SK-N-SH (cell line): ENCODE measurements at regions not wholly inside any gene's neighbourhood (a gene's known extent, or its start where the extent isn't known, plus 50 kb on each side); places are given as distances from the start of the nearest gene placed in this dataset.

ENCODE experiments used
- CTCF ChIA-PET: fragments of 300-600, 350-600 bp; formaldehyde crosslinking; extraction: SDS; loops from one replicate; lab custom pipeline; 2021; lab: Yijun Ruan, JAX
- POLR2A ChIA-PET: fragments of 350-600 bp; sonication (Branson Sonifier 250); formaldehyde crosslinking; extraction: SDS; loops from one replicate; lab custom pipeline; 2020; ENCODE audit warnings: antibody characterized with exemption, inconsistent platforms; lab: Yijun Ruan, JAX
- DNase-seq: peaks from one replicate; pipeline ENCODE4 v3.0.0; 2012
- H2AFZ ChIP-seq: fragments of 200-600 bp; sonication (generic); 2 replicates; pipeline ENCODE4 v1.8.1; 2016; ENCODE audit warnings: antibody characterized with exemption, mild to moderate bottlenecking, low read depth
- H3F3A ChIP-seq: fragments of 200-600 bp; sonication (generic); replicated peaks from 2 replicates; pipeline ENCODE3; 2016; ENCODE audit warnings: antibody characterized with exemption, mild to moderate bottlenecking; ENCODE audit not compliant: insufficient read depth
- H3K27ac ChIP-seq, 2 experiments: fragments of 200-500 bp in 1 of 2; fragments of 200-600 bp in 1 of 2; sonication (Bioruptor generic) in 1 of 2; sonication (generic), shearing (Covaris generic) in 1 of 2; 2 replicates each; pipeline versions ENCODE4 v1.5.1 to v1.6.1; 2014 to 2016; ENCODE audit warnings: low read depth in 2 of 2, inconsistent platforms in 1 of 2, low read length in 1 of 2, mild to moderate bottlenecking in 1 of 2, mixed read lengths in 1 of 2
- H3K27me3 ChIP-seq: fragments of 200-600 bp; sonication (generic), shearing (Covaris generic); 2 replicates; pipeline ENCODE4 v1.6.1; 2016; ENCODE audit warnings: mixed run types; ENCODE audit not compliant: insufficient read depth
- H3K36me3 ChIP-seq, 2 experiments: fragments of 200-500 bp in 1 of 2; fragments of 200-600 bp in 1 of 2; sonication (Bioruptor generic) in 1 of 2; sonication (generic) in 1 of 2; replicated peaks in 1 of 2; 2 replicates each; pipeline versions ENCODE3 to v1.5.1; 2014 to 2016; ENCODE audit warnings: low read length in 1 of 2, mild to moderate bottlenecking in 1 of 2; ENCODE audit not compliant: insufficient read depth in 2 of 2, control insufficient read depth in 1 of 2
- H3K4me1 ChIP-seq, 2 experiments: fragments of 200-500 bp in 1 of 2; fragments of 200-600 bp in 1 of 2; sonication (Bioruptor generic) in 1 of 2; sonication (generic), shearing (Covaris generic) in 1 of 2; 2 replicates each; pipeline versions ENCODE4 v1.5.1 to v1.6.1; 2014 to 2016; ENCODE audit warnings: low read depth in 1 of 2, low read length in 1 of 2, mixed run types in 1 of 2; ENCODE audit not compliant: insufficient read depth in 2 of 2, control insufficient read depth in 1 of 2
- H3K4me2 ChIP-seq: fragments of 200-600 bp; sonication (generic), shearing (Covaris generic); 2 replicates; pipeline ENCODE4 v1.6.1; 2017; ENCODE audit warnings: mixed run types
- H3K4me3 ChIP-seq, 2 experiments: fragments of 200-500 bp in 1 of 2; fragments of 200-600 bp in 1 of 2; sonication (Bioruptor generic) in 1 of 2; sonication (generic), shearing (Covaris generic) in 1 of 2; 2 replicates each; pipeline versions ENCODE4 v1.5.1 to v1.8.1; 2014 to 2016; ENCODE audit warnings: low read depth in 2 of 2, inconsistent platforms in 1 of 2, low read length in 1 of 2, mild to moderate bottlenecking in 1 of 2, mixed read lengths in 1 of 2, moderate library complexity in 1 of 2
- H3K79me2 ChIP-seq: fragments of 200-600 bp; sonication (generic); 2 replicates; pipeline ENCODE4 v1.8.1; 2017; ENCODE audit warnings: mild to moderate bottlenecking; ENCODE audit not compliant: insufficient read depth
- H3K9ac ChIP-seq: fragments of 200-600 bp; sonication (generic); 2 replicates; pipeline ENCODE4 v1.6.1; 2017; ENCODE audit warnings: mixed run types
- H3K9me2 ChIP-seq: fragments of 200-600 bp; sonication (generic); 2 replicates; pipeline ENCODE4 v1.6.1; 2017; ENCODE audit warnings: mixed run types
- H3K9me3 ChIP-seq: fragments of 200-600 bp; sonication (generic); 2 replicates; pipeline ENCODE4 v1.6.1; 2017; ENCODE audit warnings: mixed run types, mild to moderate bottlenecking, moderate library complexity
- H4K20me1 ChIP-seq: fragments of 200-600 bp; sonication (generic); 2 replicates; pipeline ENCODE4 v1.6.1; 2017; ENCODE audit warnings: mild to moderate bottlenecking, mixed run types; ENCODE audit not compliant: insufficient read depth
- CHD2 ChIP-seq: fragments of 150-350 bp; IDR thresholded peaks from 2 replicates; pipeline ENCODE4 v1.6.1; 2018; ENCODE audit warnings: low read length; ENCODE audit not compliant: partially characterized antibody
- CTCF ChIP-seq: fragments of 200-600 bp; sonication (generic); IDR thresholded peaks from 2 replicates; pipeline ENCODE4 v1.6.1; 2017; ENCODE audit warnings: antibody characterized with exemption, mild to moderate bottlenecking, moderate library complexity
- EP300 ChIP-seq, 2 experiments: IDR thresholded peaks; 2 replicates each; pipeline versions ENCODE4 v1.4.0 to v1.6.1; 2012; ENCODE audit warnings: borderline replicate concordance in 1 of 2, low read depth in 1 of 2, low read length in 1 of 2
- EZH2phosphoT487 ChIP-seq: fragments of 200-600 bp; sonication (generic); IDR thresholded peaks from 2 replicates; pipeline ENCODE4 v1.6.1; 2017; ENCODE audit warnings: low read depth, mixed run types, mild to moderate bottlenecking, antibody characterized with exemption, moderate library complexity, borderline replicate concordance
- FOXJ3 ChIP-seq: sonication (generic); formaldehyde crosslinking; IDR thresholded peaks from 2 replicates; pipeline ENCODE4 v1.5.1; 2020; ENCODE audit warnings: mild to moderate bottlenecking, missing genetic modification reagents
- GABPA ChIP-seq: IDR thresholded peaks from 2 replicates; pipeline ENCODE4 v1.4.0; 2012; ENCODE audit warnings: low read depth, mild to moderate bottlenecking
- GATA2 ChIP-seq: sonication (generic); formaldehyde crosslinking; IDR thresholded peaks from 2 replicates; pipeline ENCODE4 v1.5.0; 2020; ENCODE audit warnings: mild to moderate bottlenecking, missing genetic modification reagents
- MEF2A ChIP-seq: IDR thresholded peaks from 2 replicates; pipeline ENCODE4 v1.4.0; 2012; ENCODE audit warnings: low read depth, borderline replicate concordance
- NFIC ChIP-seq: IDR thresholded peaks from 2 replicates; pipeline ENCODE4 v1.4.0; 2012; ENCODE audit warnings: borderline replicate concordance
- RAD21 ChIP-seq: IDR thresholded peaks from 2 replicates; pipeline ENCODE4 v1.6.1; 2012; ENCODE audit warnings: mild to moderate bottlenecking, low read length
- SIN3A ChIP-seq: IDR thresholded peaks from 2 replicates; pipeline ENCODE4 v1.6.1; 2012; ENCODE audit warnings: low read depth, mild to moderate bottlenecking, low read length, moderate library complexity, borderline replicate concordance
- SMC3 ChIP-seq: IDR thresholded peaks from 2 replicates; pipeline ENCODE4 v1.6.1; 2012; ENCODE audit warnings: low read depth, low read length, improper control_type of control experiment
- WGBS: methylation state at CpG from one replicate; pipeline ENCODE4 v1.1.6; 2017; ENCODE audit warnings: low lambda C conversion rate; 5-methylcytosine and 5-hydroxymethylcytosine counted together

GRCh38 chr22:27217154-27217553 lies 559.8 kb downstream of the MIAT start:
- H3K9me2 ChIP-seq = no peaks in the 10 kb centered on the region
- H3K79me2 ChIP-seq = no peaks in the 10 kb centered on the region
- H3K4me2 ChIP-seq = no peak overlapping the region
- ChIA-PET POLR2A (interaction anchor here (1.0 kb wide), 1 partner anchor 22 kb away, joined by 4 read pairs; no protein-coding TSS in a partner anchor), CTCF (no interaction called here)
- H3F3A ChIP-seq = peaks cover 4% of the 10 kb centered on the region
- H3K9ac ChIP-seq = no peak overlapping the region
- WGBS = 36% methylated on average over 3 of the region's 3 CpGs
- H3K27me3 ChIP-seq = no peaks in the 10 kb centered on the region
- no peaks in the 10 kb centered on the region for H3K36me3 ChIP-seq
- no peak for TF ChIP-seq SIN3A
- TF ChIP-seq GATA2 (CRISPR knock-in tag) = peak; percentile 30; the same call in 1 of the 2 replicates
- no peak for TF ChIP-seq SMC3
- TF ChIP-seq NFIC = no peak
- no peak for TF ChIP-seq GABPA
- no peak for TF ChIP-seq MEF2A
- peak in 1 of 2 experiments; percentile 32; a peak in 1 of 4 replicates for TF ChIP-seq EP300 (IDR thresholded peaks at IDR 0.05; ENCODE audit: borderline replicate concordance in 1 of 2, low read depth in 1 of 2, low read length in 1 of 2)
- TF ChIP-seq CHD2 = no peak
- 0 out of 2 replicates have a peak, but pooled peaks have one; percentile 18 for TF ChIP-seq RAD21
- no peak for TF ChIP-seq CTCF
- TF ChIP-seq EZH2phosphoT487 = no peak
- H3K4me1 ChIP-seq = peaks cover 5 to 32% of the 10 kb centered on the region in 2 experiments; a peak in 2 of 4 replicates
- peak overlapping the region in 1 of 2 experiments; percentile 89; a peak in 1 of 4 replicates for H3K27ac ChIP-seq
- H2AFZ ChIP-seq = no peak overlapping the region
- no peaks in the 10 kb centered on the region for H3K9me3 ChIP-seq
- no peak overlapping the region for H3K4me3 ChIP-seq
- no peaks in the 10 kb centered on the region for H4K20me1 ChIP-seq
- peak; percentile 62 for DNase-seq

GRCh38 chr22:27218012-27218920 lies 560.9 kb downstream of the MIAT start:
- Histone ChIP-seq H3K4me3 (no peak overlapping the region), H3K4me2 (no peak overlapping the region), H3K9ac (no peak overlapping the region), H3K36me3 (no peaks in the 10 kb centered on the region), H3K27me3 (no peaks in the 10 kb centered on the region), H3K79me2 (no peaks in the 10 kb centered on the region), H4K20me1 (no peaks in the 10 kb centered on the region), H2AFZ (no peak overlapping the region), H3K4me1 (peaks cover 5 to 25% of the 10 kb centered on the region in 2 experiments; a peak in 2 of 4 replicates), H3F3A (no peaks in the 10 kb centered on the region), H3K9me2 (no peaks in the 10 kb centered on the region), H3K27ac (peak overlapping the region in 1 of 2 experiments; percentile 89; a peak in 2 of 4 replicates), H3K9me3 (no peaks in the 10 kb centered on the region; the same call in 1 of the 2 replicates)
- ChIA-PET POLR2A (interaction anchor here (1.0 kb wide), 1 partner anchor 20 kb away, joined by 4 read pairs; no protein-coding TSS in a partner anchor), CTCF (interaction anchor here (1.4 kb wide), 1 partner anchor 12 kb away, joined by 4 read pairs; no protein-coding TSS in a partner anchor)
- TF ChIP-seq CHD2 (no peak), FOXJ3 (CRISPR knock-in tag) (0 out of 2 replicates have a peak, but pooled peaks have one; percentile 22)
- DNase-seq = peak; percentile 56
- 60% methylated on average over 16 of the region's 16 CpGs for WGBS
